A673 (cell line): ENCODE measurements at regions not wholly inside any gene's neighbourhood (a gene's known extent, or its start where the extent isn't known, plus 50 kb on each side); places are given as distances from the start of the nearest gene placed in this dataset.

Experiments used
- BruUV-seq: library from RNA; stranded (reverse); fragments of 400-500 nt; replicated peaks from 2 replicates; lab custom pipeline; 2021; lab: Mats Ljungman, UMichigan
- CTCF ChIA-PET: fragments of 300-600 bp; sonication (Branson Sonifier 250); formaldehyde crosslinking; loops from one replicate; lab custom pipeline; 2022; ENCODE audit warnings: antibody characterized with exemption; lab: Charles Lee
- POLR2A ChIA-PET: fragments of 300-600 bp; sonication (Branson Sonifier 250); formaldehyde crosslinking; loops from one replicate; lab custom pipeline; 2022; ENCODE audit warnings: antibody characterized with exemption; ENCODE audit not compliant: low non-redundant PET; lab: Charles Lee
- DNase-seq: peaks from one replicate; pipeline ENCODE4 v3.0.0-alpha.2; 2015; ENCODE audit warnings: low spot score
- H3K27ac ChIP-seq: fragments of 200-600 bp; sonication (generic); 2 replicates; pipeline ENCODE4 v1.5.1; 2016; ENCODE audit warnings: mixed run types, low read depth, mild to moderate bottlenecking, mixed read lengths, antibody characterized with exemption, low read length; ENCODE audit not compliant: poor library complexity, severe bottlenecking
- H3K27me3 ChIP-seq: fragments of 200-600 bp; sonication (generic); replicated peaks from 2 replicates; pipeline ENCODE4 v1.6.1; 2017; ENCODE audit warnings: mixed run types, low read depth, mild to moderate bottlenecking, mixed read lengths, antibody characterized with exemption, low read length; ENCODE audit not compliant: insufficient read depth, poor library complexity
- H3K36me3 ChIP-seq: fragments of 200-600 bp; sonication (generic); 2 replicates; pipeline ENCODE4 v1.6.1; 2016; ENCODE audit warnings: mixed run types, mild to moderate bottlenecking, mixed read lengths, antibody characterized with exemption, low read length; ENCODE audit not compliant: insufficient read depth, poor library complexity, severe bottlenecking
- H3K4me1 ChIP-seq: fragments of 200-600 bp; sonication (generic); 2 replicates; pipeline ENCODE4 v1.6.1; 2017; ENCODE audit warnings: mixed run types, mild to moderate bottlenecking, mixed read lengths, antibody characterized with exemption, low read length; ENCODE audit not compliant: insufficient read depth, poor library complexity, severe bottlenecking
- H3K4me3 ChIP-seq: fragments of 200-600 bp; sonication (generic); 2 replicates; pipeline ENCODE4 v1.5.1; 2016; ENCODE audit warnings: low read depth, mixed run types, mild to moderate bottlenecking, mixed read lengths, low read length; ENCODE audit not compliant: poor library complexity, severe bottlenecking
- H3K9me3 ChIP-seq: fragments of 200-600 bp; sonication (generic); 2 replicates; pipeline ENCODE4 v1.6.1; 2016; ENCODE audit warnings: mixed run types, low read depth, mild to moderate bottlenecking, mixed read lengths, antibody characterized with exemption, low read length; ENCODE audit not compliant: poor library complexity, severe bottlenecking
- EZH2 ChIP-seq: fragments of 200-600 bp; sonication (generic); IDR thresholded peaks from 2 replicates; pipeline ENCODE4 v1.6.1; 2017; ENCODE audit warnings: borderline replicate concordance, low read depth, mild to moderate bottlenecking, mixed read lengths, antibody characterized with exemption, low read length; ENCODE audit not compliant: poor library complexity, severe bottlenecking
- intact Hi-C: fragments of 100-400 bp; cut with micrococcal nuclease; formaldehyde crosslinking; loops from one replicate; pipeline ENCODE4 v1.10.0; 2022; ENCODE audit not compliant: unreplicated experiment
- TF ChIP-seq, protein P1 (sequence below): fragments of 300-800, 200-600 bp; sonication (generic); conservative IDR thresholded peaks from 2 replicates; pipeline ENCODE4 v1.5.1; 2017; ENCODE audit warnings: low read depth, mild to moderate bottlenecking, antibody characterized with exemption, low read length, moderate library complexity, mixed read lengths

DNA sequence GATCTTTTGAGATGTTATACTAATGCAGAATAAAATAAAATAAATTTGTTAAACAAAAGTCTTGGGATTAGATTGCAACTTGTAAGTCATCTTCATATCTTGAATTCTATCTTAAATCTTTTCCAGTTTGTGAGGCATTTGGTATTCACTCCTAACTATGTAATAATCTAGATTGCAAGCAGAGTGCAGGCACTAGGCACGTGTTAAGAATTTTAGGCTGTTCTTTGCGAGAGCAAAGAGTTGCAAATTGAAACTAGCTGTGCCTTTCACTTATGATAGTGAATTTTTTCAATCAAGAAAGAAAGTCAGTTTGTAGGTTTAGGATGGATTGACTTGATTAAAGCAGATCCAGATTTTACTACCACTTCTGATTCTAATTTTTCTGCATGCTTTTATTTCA, 264.1 kb upstream of the SPRY2 start:
- no peak overlapping the region for H3K4me3 ChIP-seq
- H3K4me1 ChIP-seq, result no peaks in the 10 kb centered on the region
- intact Hi-C loops, result no loop called here
- H3K36me3 ChIP-seq, result no peaks in the 10 kb centered on the region
- TF ChIP-seq EZH2, result no peak
- TF ChIP-seq, protein P1, sequence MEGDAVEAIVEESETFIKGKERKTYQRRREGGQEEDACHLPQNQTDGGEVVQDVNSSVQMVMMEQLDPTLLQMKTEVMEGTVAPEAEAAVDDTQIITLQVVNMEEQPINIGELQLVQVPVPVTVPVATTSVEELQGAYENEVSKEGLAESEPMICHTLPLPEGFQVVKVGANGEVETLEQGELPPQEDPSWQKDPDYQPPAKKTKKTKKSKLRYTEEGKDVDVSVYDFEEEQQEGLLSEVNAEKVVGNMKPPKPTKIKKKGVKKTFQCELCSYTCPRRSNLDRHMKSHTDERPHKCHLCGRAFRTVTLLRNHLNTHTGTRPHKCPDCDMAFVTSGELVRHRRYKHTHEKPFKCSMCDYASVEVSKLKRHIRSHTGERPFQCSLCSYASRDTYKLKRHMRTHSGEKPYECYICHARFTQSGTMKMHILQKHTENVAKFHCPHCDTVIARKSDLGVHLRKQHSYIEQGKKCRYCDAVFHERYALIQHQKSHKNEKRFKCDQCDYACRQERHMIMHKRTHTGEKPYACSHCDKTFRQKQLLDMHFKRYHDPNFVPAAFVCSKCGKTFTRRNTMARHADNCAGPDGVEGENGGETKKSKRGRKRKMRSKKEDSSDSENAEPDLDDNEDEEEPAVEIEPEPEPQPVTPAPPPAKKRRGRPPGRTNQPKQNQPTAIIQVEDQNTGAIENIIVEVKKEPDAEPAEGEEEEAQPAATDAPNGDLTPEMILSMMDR, result no peak
- no TSS peak for BruUV-seq
- H3K9me3 ChIP-seq, result no peaks in the 10 kb centered on the region
- POLR2A ChIA-PET, result no interaction called here
- no peaks in the 10 kb centered on the region for H3K27me3 ChIP-seq
- CTCF ChIA-PET, result no interaction called here
- no peak overlapping the region for H3K27ac ChIP-seq
- DNase-seq, result no peak

DNA sequence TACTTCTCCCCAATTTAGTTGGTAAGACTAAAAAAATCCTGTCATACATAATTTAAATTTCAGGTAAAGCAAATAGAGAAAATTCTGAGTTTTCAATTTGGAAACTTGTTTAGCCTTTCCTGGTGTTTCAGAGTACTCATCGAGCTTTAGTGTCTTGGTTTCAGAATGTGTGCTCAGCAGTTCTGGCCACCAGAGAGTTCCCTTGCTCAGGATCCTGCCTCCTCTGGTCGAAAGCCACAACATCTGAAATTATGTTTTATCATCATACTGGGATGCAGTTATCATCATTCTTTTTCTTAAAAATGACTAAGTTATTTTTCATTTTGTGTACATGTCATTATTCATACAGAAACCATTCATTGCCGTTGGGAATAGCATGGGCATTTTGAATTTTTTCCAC, 263.2 kb upstream of the SPRY2 start:
- no peaks in the 10 kb centered on the region for H3K27me3 ChIP-seq
- intact Hi-C loops, result no loop called here
- POLR2A ChIA-PET, result no interaction called here

DNA sequence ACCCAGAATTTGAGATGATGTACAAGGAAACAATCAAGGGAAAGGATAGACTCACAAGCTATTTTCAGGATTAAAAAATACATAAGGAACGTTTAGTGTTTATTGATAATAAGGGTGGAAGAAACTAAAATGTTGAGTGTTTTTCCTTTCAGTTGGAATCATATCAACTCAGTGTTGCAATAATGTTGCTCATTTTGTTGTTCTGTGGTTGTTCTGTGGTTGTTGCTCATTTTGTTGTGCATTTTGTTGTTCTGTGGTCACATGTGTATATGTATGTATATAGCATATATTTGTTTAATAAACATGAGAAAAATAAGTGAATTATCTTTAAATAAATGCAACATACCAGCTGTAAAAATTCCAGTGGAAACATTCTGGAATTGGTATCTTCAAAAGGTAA, 262.4 kb upstream of the SPRY2 start:
- POLR2A ChIA-PET, result no interaction called here
- no TSS peak for BruUV-seq
- Histone ChIP-seq H3K36me3 (no peaks in the 10 kb centered on the region), H3K27ac (no peak overlapping the region), H3K27me3 (no peaks in the 10 kb centered on the region), H3K4me1 (no peaks in the 10 kb centered on the region), H3K9me3 (no peaks in the 10 kb centered on the region), H3K4me3 (no peak overlapping the region)
- CTCF ChIA-PET, result no interaction called here
- TF ChIP-seq EZH2, result no peak
- TF ChIP-seq, protein P1, result no peak
- DNase-seq, result no peak
- intact Hi-C loops, result no loop called here

More for the DNA sequence above, 263.2 kb upstream of the SPRY2 start:
- H3K27ac ChIP-seq, result no peak overlapping the region
- no TSS peak for BruUV-seq
- no peaks in the 10 kb centered on the region for H3K4me1 ChIP-seq
- no peaks in the 10 kb centered on the region for H3K36me3 ChIP-seq
- CTCF ChIA-PET, result no interaction called here
- H3K4me3 ChIP-seq, result no peak overlapping the region
- TF ChIP-seq, protein P1, result no peak
- no peak for TF ChIP-seq EZH2
- H3K9me3 ChIP-seq, result no peaks in the 10 kb centered on the region
- no peak for DNase-seq
